Fibroblast of villous mesenchyme (primary cell): ENCODE measurements at regions not wholly inside any gene's neighbourhood (a gene's known extent, or its start where the extent isn't known, plus 50 kb on each side); places are given as distances from the start of the nearest gene placed in this dataset.
"Not testable (repeated sequence)": the region's sequence is repeated elsewhere in the genome, so short reads cannot be mapped to it uniquely, and the experiment has no call there.

Experiments
- DNase-seq: peaks from one replicate; pipeline ENCODE4 v3.0.0-alpha.2; 2010; ENCODE audit warnings: low read depth
- H3K4me3 ChIP-seq: 2 replicates; pipeline ENCODE4 v1.5.1; 2011; ENCODE audit warnings: low read depth, mild to moderate bottlenecking, low read length
- TF ChIP-seq, protein P1 (sequence below): IDR thresholded peaks from 2 replicates; pipeline ENCODE4 v1.5.1; 2012; ENCODE audit warnings: low read depth, mild to moderate bottlenecking, low read length; ENCODE audit not compliant: insufficient read depth

DNA sequence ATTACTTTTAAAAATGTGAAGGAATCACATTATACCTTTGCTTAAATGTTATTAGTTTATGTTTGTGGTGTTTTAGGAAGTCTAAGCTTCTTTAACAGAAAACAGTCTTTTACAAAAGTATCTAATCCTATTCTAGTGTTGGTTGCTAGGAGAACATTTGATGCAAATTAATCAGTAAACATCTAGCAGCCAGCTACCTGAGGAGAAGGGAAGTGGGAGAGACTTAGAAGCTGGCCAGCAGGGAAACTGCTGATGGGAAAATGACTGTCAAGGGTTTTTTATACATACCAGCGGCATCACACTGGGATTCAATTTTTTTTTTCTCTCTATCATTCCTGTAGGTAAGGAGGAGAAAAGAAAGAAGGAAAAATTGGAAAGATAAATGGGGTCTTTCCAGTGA lies 686.0 kb upstream of the MMS22L start:
- TF ChIP-seq, protein P1, sequence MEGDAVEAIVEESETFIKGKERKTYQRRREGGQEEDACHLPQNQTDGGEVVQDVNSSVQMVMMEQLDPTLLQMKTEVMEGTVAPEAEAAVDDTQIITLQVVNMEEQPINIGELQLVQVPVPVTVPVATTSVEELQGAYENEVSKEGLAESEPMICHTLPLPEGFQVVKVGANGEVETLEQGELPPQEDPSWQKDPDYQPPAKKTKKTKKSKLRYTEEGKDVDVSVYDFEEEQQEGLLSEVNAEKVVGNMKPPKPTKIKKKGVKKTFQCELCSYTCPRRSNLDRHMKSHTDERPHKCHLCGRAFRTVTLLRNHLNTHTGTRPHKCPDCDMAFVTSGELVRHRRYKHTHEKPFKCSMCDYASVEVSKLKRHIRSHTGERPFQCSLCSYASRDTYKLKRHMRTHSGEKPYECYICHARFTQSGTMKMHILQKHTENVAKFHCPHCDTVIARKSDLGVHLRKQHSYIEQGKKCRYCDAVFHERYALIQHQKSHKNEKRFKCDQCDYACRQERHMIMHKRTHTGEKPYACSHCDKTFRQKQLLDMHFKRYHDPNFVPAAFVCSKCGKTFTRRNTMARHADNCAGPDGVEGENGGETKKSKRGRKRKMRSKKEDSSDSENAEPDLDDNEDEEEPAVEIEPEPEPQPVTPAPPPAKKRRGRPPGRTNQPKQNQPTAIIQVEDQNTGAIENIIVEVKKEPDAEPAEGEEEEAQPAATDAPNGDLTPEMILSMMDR = no peak
- DNase-seq = no peak
- H3K4me3 ChIP-seq = no peak overlapping the region

DNA sequence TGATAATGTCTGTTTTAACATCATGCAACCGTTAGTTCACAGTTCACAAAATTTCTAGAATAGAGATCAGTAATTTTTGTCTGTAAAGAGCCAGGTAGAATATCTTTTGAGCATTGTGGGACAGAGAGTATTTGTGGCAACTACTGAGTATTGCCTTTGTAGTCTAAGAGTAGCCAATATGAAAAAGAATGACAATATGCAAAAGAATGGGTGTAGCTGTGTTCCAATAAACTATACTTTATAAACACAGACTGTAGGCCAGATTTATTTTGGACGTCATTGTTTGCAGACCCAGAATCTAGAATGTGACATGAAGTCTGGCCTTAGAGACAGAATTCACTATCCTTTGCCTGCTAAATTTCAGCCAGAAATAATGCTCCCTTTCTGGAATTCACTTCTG lies 694.1 kb upstream of the MMS22L start:
- TF ChIP-seq, protein P1 = no peak
- no peak overlapping the region for H3K4me3 ChIP-seq
- DNase-seq = no peak

DNA sequence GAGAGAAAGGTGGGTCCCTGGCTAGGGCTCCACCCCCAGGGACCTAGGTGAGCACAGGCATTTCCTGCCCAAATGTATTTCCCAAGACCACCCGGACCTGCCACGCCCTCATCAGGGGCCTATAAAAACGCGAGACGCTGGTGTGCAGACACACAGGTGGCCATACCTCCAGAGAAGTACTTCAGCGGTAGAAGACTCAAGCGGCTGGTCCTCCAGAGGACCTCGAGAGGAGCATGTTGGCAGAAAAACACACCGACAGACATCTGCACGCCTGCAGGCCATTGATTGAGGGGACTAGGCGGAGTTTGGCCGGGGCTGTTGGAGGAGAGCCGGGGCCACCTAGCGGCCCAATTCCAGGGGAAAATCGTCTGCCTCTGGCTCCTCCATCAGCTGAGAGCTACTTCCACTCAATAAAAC lies 695.8 kb upstream of the MMS22L start:
- no peak for DNase-seq
- TF ChIP-seq, protein P1 = no peak
- no peak overlapping the region for H3K4me3 ChIP-seq

DNA sequence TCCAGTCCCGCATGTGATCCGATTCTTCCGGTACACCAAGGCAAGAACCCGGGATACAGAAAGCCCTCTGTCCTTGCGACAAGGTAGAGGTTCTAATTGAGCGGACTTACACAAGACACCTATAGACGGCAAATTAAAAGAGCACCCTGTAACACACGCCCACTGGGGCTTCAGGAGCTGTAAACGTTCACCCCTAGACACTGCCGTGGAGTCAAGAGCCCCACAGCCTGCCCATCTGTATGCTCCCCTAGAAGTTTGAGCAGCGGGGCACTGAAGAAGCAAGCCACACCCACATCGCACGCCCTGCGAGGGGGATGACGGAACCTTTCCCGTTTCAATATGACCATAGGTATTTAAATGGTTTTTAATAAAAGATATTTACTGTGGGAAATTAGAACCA lies 696.3 kb upstream of the MMS22L start:
- H3K4me3 ChIP-seq, DNase-seq: not testable (repeated sequence)

DNA sequence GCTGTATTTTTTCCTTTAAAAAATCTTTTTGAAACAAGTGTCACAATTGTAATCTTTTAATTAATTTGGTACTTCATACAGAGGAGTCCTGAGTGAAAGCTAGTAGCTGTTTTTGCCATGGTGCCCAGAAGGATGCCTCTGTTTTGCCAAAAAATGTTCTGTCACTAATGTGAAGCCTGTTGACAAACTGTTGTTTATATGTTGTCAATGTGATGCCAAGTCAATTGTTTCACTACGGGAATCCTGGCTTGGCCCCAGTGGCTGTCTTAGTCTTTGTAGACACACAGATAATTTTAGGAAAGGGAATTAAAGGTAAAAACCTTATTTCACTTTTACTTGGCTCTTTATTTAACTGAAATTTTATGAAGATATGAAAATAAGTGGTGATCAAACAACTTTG lies 706.4 kb upstream of the MMS22L start:
- no peak for DNase-seq
- H3K4me3 ChIP-seq = no peak overlapping the region
- TF ChIP-seq, protein P1 = no peak

DNA sequence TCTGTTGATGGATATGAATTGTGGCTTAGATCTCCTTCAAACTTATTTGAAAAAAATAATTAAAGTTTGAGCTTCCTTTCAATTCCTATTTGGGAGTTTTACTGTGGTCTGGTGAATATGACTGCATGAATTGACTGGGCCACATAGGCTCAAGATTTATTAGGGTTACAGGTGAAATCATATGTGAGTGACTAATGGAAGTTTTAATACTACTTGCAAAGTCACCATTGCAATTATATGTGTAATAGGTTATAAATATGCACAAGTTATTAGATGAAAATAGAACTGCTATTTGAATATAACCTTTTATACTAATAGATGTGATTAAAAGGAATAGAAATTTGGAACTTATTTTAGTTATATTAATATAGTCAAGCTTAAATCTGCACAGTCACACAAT lies 712.1 kb upstream of the MMS22L start:
- TF ChIP-seq, protein P1 = no peak
- no peak for DNase-seq
- H3K4me3 ChIP-seq = no peak overlapping the region

DNA sequence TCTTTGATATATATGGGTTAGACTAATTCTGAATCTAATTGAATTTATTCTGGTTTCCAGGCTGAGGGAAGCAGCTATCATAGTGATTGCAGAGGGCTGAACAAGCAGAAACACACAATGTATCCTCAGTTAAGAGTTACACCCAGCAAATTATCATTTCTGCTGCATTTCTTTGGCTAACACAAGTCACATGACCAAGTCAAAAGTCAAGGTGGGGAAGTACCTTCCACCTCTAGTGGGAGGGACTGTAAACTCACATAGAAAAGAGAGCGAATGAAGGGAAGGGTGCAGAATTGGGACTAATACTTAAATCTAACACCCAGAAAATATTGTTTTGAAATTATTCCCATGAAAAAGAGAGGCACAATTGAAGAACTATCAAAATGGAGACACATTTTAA lies 719.7 kb upstream of the MMS22L start:
- DNase-seq = no peak
- no peak overlapping the region for H3K4me3 ChIP-seq
- TF ChIP-seq, protein P1 = no peak
